OCI-M2 (cell line): ENCODE measurements at regions not wholly inside any gene's neighbourhood (a gene's known extent, or its start where the extent isn't known, plus 50 kb on each side); places are given as distances from the start of the nearest gene placed in this dataset.

Experiments used
- DNase-seq: peaks from one replicate; lab custom pipeline; 2025; ENCODE audit not compliant: unreplicated experiment; lab: John Stamatoyannopoulos, UW

GRCh38 chr2:180742801-180743200 is 237.6 kb upstream of the UBE2E3 start:
- no peak for DNase-seq

DNA sequence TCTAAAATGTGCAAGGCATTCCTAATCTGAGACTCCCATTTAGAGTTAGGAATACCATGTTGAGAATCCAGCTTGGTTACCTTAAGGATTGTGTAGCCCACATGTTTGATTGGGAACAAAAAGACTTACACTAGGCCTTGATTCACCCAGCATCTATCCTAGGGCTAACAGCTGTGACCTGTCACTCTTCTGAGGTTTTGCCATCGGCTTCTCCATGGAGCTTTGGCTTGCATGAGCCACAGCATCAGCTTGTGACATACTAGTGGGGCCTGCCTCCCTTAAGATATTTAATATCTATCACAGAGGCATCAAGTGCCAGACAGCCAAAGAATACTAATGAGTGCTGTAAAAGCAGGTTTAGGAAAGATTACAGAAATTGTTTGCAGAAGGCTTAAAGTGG is 241.3 kb upstream of the UBE2E3 start:
- DNase-seq = no peak

DNA sequence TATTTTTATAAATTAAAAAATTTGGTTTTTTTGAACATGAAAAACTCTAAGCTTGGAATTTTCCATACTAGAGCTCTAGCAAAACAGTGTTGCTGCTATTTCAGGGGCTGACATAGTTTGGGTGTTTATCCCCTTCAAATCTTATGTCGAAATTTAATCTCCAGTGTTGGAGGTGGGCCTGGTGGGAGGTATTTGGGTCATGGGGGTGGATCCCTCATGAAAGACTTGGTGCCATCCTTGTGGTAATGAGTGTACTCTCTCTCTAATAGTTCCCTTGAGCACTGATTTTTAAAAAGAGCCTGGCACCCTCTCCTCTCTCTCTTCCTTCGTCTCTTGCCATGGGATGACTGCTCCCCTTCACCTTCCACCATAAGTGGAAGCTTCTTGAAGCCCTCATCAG is 244.6 kb upstream of the UBE2E3 start:
- no peak for DNase-seq

- DNase-seq = no peak
These were observed 246.0 kb upstream of the UBE2E3 start for GRCh38 chr2:180734382-180734781.

DNA sequence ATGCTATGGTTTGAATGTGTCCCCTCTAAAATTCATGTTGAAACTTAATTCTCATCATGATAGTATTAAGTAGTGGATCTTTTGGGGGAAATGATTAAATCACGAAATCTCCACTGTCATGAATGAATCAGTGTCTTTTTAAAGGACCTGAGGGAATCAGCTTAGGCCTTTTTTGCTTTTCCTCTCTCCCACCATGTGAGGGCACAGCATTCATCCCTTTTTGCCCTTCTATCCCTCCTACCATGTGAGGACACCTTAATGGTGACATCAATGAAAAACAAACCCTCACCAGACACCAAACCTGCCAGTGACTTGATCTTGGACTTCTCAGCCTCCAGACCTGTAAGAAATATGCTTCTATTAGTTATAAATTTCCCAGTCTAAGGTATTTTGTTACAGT is 247.1 kb upstream of the UBE2E3 start:
- no peak for DNase-seq

DNA sequence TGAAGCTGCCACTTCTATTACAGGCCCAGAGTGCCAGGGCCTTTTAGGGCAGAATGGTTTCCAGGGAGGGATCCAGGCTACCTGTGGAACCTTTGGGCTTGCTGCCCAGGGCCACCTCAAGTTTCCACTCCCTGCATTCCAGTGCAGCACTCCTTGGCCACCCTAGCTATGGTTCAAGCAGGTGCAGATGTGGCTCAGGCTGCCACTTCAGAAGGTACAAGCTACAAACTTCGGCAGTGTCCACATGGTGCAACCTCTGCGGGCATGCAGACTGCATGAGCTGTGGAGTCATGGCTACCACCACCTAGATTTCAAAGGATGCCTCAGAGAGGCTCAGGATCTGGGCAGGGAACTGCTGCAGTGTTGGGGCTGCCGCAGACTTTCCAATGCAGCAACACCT is 248.1 kb upstream of the UBE2E3 start:
- DNase-seq = no peak

DNA sequence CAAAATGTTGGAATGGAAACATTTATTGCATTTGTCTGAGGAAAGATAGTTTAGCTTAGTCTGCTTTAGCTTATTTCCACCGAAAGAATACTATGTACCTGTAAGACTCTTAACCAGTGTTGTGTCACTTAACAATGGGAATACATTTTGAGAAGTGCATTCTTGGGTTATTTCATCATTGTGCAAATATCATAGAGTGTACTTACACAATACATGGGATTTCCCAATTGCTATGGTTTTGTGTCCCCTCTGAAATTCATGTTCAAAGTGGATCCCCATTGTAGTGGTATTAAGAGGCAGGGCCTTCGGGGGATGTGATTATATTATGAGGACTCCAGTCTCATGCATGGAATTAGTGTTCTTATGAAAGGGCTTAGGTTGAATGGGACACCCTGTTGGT is 249.4 kb upstream of the UBE2E3 start:
- no peak for DNase-seq

DNA sequence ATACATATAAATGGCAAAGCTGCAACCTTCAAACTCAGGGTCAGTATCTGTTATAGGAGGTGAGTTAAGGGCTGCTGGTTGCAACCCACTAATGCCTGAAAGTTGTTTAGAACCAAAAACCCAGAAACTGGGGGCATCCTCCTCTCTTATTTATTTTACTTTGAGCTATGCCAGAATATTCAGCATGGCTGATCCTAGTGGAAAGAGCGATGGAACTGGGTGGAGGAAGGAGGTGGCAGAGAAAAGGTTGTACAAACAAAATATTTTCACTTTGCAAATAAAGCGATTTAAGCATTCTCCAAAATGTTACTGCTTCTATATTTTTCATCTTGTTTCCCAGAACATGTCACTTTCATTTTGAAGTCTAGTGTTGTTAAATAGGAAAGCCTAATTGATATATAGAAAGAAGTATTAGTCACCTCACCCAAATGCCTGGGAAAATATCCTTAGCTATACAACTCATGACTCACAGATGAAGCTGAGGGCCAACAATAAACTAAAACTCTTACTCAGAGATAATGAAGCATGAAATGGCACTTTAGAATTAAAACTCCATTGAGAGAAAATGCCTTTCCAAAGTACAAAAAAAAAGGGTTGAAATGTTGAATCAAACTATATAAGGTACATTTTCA is 251.4 kb upstream of the UBE2E3 start:
- DNase-seq = no peak

- DNase-seq = no peak
These were observed 256.7 kb upstream of the UBE2E3 start for GRCh38 chr2:180723712-180724111.

DNA sequence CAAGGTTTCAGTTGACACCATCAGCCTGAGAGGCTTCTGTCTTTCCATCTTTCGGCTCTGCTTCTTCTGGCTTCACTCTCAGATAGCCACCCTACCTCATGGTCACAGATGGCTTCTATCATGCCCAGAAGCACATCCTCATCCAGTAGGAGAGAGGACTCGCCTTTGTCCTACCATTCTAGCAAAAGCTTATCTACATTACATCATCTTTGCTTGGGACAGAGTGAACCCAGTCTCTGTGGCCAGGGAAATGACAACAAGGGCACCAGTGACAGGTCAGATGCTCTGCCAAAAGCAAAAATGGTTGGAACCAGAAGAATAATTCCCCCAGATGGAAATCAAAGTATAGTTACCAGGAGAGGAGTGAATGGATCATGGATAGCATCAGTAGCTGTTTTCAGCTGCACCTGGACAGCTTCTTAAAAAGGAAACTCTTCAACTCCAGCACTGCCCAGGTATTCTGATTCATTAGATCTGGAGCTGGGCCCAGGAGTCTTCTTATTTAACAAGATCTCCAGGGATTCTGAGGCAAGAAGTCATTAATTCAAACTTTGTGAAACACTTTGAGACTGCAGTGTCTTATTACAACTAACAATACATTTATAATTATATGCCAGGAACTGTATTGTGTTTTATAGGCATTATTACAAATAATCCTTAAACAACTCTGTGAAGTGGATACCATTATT is 257.7 kb upstream of the UBE2E3 start:
- DNase-seq = no peak

- DNase-seq = no peak
These were observed 259.6 kb upstream of the UBE2E3 start for GRCh38 chr2:180720829-180721228.

- no peak for DNase-seq
These were observed 262.8 kb upstream of the UBE2E3 start for GRCh38 chr2:180717588-180717987.

DNA sequence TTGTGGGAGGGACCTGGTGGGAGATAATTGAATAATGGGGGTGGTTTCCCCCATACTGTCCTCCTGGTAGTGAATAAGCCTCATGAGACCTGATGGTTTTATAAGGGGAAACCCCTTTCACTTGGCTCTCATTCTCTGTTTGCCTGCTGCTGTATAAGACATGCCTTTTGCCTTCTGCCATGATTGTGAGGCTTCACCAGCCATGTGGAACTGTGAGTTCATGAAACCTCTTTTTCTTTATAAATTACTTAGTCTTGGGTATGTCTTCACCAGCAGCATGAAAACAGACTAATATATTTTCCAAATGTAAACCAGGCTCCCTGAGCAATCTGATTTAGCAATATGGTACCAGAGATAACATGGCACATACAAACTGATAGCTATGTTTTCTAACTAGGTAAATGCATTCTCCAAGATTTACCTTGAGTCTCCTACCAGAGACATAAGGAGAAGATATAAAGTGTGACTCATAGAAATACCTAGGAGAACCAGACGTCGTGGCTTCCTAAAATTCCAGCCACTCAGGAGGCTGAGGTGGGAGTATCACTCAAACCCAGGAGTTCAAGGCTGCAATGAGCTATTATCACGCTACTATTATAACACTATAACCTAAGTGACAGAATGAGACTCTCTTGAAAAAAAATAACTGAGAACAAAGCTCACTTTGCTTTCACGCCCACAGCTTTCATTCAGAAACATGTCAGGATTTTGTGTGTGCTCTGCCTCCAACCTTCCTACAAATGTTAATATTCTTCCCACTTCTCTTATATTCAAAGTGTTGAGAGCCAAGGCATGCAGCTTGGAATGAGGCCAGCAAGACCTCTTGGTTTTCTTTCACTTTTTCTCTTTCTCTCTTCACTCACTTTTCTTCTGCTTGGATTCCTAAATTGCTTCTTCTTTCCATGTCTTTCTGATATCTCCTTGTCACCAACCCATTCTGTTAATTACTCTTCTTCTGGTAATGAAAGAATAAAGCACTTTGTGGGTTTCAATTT is 263.9 kb upstream of the UBE2E3 start:
- no peak for DNase-seq

- DNase-seq = no peak
These were observed 265.4 kb upstream of the UBE2E3 start for GRCh38 chr2:180715044-180715443.

- no peak for DNase-seq
These were observed 270.8 kb upstream of the UBE2E3 start for GRCh38 chr2:180709392-180710145.

- no peak for DNase-seq
These were observed 272.6 kb upstream of the UBE2E3 start for GRCh38 chr2:180707884-180708205.

DNA sequence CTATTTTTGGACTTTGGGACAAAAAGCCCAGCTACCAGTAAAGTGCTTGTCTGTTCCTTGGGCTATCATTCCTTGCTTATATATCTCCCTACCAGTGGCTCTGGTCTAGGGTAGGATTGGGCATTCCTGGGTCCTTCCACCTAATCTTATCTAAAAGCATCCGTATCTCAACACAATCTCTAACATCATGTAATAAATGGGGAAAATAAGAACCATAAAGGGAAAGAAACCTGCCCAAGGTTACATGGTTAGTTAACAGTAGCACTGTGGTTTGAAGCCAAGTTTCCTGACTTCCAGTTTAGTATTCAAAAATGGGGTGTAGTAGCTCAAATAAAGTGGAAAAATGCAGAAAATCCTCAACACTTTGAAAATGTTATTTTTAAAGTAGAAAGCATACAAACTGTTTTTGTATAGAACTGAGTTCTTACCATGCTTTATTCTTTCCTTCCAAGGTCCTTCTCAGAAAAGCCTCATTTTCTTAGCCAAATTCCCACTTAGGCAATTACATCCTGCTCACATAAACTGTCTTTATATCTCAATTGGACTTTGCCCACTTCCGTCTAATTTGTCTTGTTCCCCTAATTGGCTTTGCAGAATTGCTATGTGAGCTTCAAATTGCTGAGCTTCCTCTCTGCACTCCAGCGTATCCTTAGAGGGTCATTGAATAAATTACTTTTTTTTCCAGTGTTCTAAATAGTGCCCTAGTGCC is 273.1 kb upstream of the UBE2E3 start:
- DNase-seq = no peak

DNA sequence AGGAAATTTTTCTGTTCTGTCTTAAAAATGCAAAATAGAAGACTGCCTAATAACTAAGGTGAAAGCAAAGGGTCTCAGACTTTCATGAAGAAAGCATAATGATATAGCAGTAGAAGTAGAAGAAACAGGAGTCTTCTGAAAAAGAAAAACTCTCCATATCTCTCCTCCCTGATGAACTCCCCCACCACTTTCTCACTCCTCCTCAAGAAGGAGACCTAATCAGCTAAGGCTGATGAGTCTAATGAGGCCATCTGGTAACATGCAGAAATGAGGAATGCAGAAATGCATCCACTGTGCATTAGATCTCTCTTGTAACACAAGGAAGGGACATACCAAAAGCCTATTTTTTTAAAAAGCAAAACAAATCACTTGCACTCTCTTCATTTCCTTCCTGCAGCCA is 273.7 kb upstream of the UBE2E3 start:
- no peak for DNase-seq

- DNase-seq = no peak
These were observed 274.9 kb upstream of the UBE2E3 start for GRCh38 chr2:180705551-180705950.

GRCh38 chr2:180705122-180705521 is 275.3 kb upstream of the UBE2E3 start:
- no peak for DNase-seq
